ENCODE measurements at regions not wholly inside any gene's neighbourhood (a gene's known extent, or its start where the extent isn't known, plus 50 kb on each side); places are given as distances from the start of the nearest gene placed in this dataset.

DNA sequence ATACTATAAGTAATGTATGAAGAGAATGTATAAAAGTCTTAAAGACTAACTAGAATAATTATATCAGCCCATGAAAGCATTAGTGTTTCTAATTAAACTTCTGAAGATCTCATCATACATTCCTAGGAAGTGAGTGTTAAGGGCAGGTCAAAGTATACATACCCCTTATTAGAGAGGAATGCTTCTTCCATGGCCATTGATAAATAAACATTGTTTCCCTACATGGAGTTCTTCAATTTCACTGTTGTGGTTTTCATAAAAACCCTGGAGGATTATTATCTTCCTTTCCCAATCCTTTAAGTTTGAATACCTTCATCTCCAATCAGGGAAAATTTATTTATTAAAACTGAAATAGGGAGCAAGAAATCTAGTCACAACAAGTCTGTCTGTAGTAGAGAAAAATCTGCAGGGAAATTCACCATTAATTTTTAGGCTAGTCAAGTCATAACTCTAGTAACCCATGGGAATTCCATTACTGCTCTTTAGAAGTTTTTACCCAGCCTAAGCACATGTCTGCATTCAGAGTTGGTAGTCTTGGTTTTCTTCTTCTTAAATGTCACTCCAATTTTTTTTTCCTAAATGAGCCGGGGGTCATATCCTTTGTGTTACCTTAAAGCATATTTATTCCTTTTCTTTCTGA, 147.0 kb downstream of the TNFSF18 start:
- Histone ChIP-seq H3K36me3 (ENCODE audit: control insufficient read depth, insufficient read depth, low read length) (no peaks in the 10 kb centered on the region), H3K4me1 (ENCODE audit: control insufficient read depth, insufficient read depth, low read length, poor library complexity, severe bottlenecking) (peaks cover 45% of the 10 kb centered on the region), H3K9me3 (ENCODE audit: control insufficient read depth, low read length) (peaks cover 9% of the 10 kb centered on the region), H3K27ac (ENCODE audit: low read depth, low read length, severe bottlenecking) (peak overlapping the region; percentile 74), H3K4me3 (ENCODE audit: extremely low read depth, insufficient read depth, low read length, poor library complexity, severe bottlenecking) (no peak overlapping the region)
- no CpG with 5 or more reads among the region's 1 CpG for WGBS, 2 experiments (ENCODE audit: insufficient coverage in 2 of 2)

GRCh38 chr1:172905452-172905851, 145.3 kb downstream of the TNFSF18 start:
- Histone ChIP-seq H3K27ac (ENCODE audit: low read depth, low read length, severe bottlenecking) (no peak overlapping the region), H3K4me3 (ENCODE audit: extremely low read depth, insufficient read depth, low read length, poor library complexity, severe bottlenecking) (no peak overlapping the region), H3K36me3 (ENCODE audit: control insufficient read depth, insufficient read depth, low read length) (no peaks in the 10 kb centered on the region), H3K9me3 (ENCODE audit: control insufficient read depth, low read length) (peaks cover 9% of the 10 kb centered on the region), H3K4me1 (ENCODE audit: control insufficient read depth, insufficient read depth, low read length, poor library complexity, severe bottlenecking) (peaks cover 49% of the 10 kb centered on the region)
- no CpG with 5 or more reads among the region's 2 CpGs for WGBS, 2 experiments (ENCODE audit: insufficient coverage in 2 of 2)

- H3K4me3 ChIP-seq (ENCODE audit: extremely low read depth, insufficient read depth, low read length, poor library complexity, severe bottlenecking), result no peak overlapping the region
- no peaks in the 10 kb centered on the region for H3K36me3 ChIP-seq (ENCODE audit: control insufficient read depth, insufficient read depth, low read length)
- peaks cover 9% of the 10 kb centered on the region for H3K9me3 ChIP-seq (ENCODE audit: control insufficient read depth, low read length)
- 81 to 86% methylated on average over 1 to 3 of the region's 4 CpGs for WGBS, 2 experiments (ENCODE audit: insufficient coverage in 2 of 2)
- peaks cover 53% of the 10 kb centered on the region for H3K4me1 ChIP-seq (ENCODE audit: control insufficient read depth, insufficient read depth, low read length, poor library complexity, severe bottlenecking)
- H3K27ac ChIP-seq (ENCODE audit: low read depth, low read length, severe bottlenecking), result peak overlapping the region; percentile 55
Observed at GRCh38 chr1:172906778-172907592, 143.8 kb downstream of the TNFSF18 start.

- H3K9me3 ChIP-seq (ENCODE audit: control insufficient read depth, low read length), result peaks cover 15% of the 10 kb centered on the region
- peaks cover 51% of the 10 kb centered on the region for H3K4me1 ChIP-seq (ENCODE audit: control insufficient read depth, insufficient read depth, low read length, poor library complexity, severe bottlenecking)
- H3K27ac ChIP-seq (ENCODE audit: low read depth, low read length, severe bottlenecking), result no peak overlapping the region
- no peaks in the 10 kb centered on the region for H3K36me3 ChIP-seq (ENCODE audit: control insufficient read depth, insufficient read depth, low read length)
- WGBS, 2 experiments (ENCODE audit: insufficient coverage in 2 of 2), result no CpG with 5 or more reads among the region's 2 CpGs
- H3K4me3 ChIP-seq (ENCODE audit: extremely low read depth, insufficient read depth, low read length, poor library complexity, severe bottlenecking), result no peak overlapping the region
Observed at GRCh38 chr1:172907834-172908326, 142.9 kb downstream of the TNFSF18 start.

DNA sequence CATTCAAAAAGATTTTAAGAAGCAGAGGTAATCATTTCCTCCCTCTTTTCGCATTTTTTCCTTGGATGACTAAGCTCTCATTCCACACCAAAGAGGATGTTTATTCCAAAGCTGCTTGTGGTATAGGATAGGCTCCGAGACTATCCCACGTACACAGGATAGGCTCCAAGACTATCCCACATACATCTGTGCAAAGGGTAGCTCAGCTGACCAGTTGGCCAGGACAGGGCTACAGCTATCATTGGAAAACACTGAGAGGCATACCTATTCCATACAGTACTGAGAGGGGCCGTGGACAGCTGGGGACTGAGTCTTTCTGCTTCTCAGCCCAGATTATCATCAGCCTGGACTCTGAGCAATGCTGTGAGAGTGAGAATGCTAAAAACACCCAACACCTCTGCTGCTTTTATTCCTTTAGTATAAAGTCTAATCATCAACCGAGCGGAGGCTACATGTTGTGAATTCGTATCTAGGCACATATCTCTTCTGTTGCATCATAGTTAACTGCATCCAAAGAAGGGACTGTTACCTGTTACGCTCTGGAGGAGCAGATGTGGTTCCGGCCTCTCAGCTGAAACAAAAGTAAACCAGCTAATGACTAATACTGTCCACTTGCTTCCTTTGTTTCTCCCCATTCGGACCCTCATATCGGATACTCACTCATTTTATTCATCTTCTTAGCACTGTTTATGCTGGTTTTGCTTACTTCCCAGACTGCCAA, 141.0 kb downstream of the TNFSF18 start:
- H3K4me1 ChIP-seq (ENCODE audit: control insufficient read depth, insufficient read depth, low read length, poor library complexity, severe bottlenecking), result peaks cover 33% of the 10 kb centered on the region
- no peaks in the 10 kb centered on the region for H3K36me3 ChIP-seq (ENCODE audit: control insufficient read depth, insufficient read depth, low read length)
- H3K27ac ChIP-seq (ENCODE audit: low read depth, low read length, severe bottlenecking), result peak overlapping the region; percentile 64
- 95 to 96% methylated on average over 7 to 8 of the region's 11 CpGs for WGBS, 2 experiments (ENCODE audit: insufficient coverage in 2 of 2)
- H3K4me3 ChIP-seq (ENCODE audit: extremely low read depth, insufficient read depth, low read length, poor library complexity, severe bottlenecking), result no peak overlapping the region
- peaks cover 25% of the 10 kb centered on the region for H3K9me3 ChIP-seq (ENCODE audit: control insufficient read depth, low read length)

DNA sequence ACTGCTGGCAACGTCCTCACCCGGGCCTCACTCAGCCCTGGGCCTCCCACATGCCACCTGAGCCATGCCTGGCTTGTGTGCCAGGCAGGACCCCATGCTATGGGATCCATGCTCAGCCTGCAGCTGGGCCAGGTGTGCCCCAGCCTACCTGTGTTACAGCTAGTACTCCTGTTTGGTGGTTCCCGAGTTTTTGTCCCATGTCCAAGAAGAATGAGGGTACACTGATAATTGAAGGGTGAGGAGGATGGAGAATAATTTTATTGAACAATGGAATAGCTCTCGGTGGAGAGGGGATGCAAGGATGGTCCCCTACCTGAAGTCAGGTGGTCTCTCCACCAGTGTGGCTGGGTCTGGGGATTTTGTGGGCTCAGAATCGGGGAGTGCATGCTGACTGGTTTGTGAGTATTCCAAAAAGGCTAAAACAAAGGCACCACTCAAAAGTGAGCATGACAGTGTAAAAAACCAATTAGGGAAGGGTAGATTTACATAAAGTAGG, 137.9 kb downstream of the TNFSF18 start:
- H3K4me3 ChIP-seq (ENCODE audit: extremely low read depth, insufficient read depth, low read length, poor library complexity, severe bottlenecking), result no peak overlapping the region

GRCh38 chr1:172914501-172915144, 136.1 kb downstream of the TNFSF18 start:
- H3K27ac ChIP-seq (ENCODE audit: low read depth, low read length, severe bottlenecking), result no peak overlapping the region
- H3K4me1 ChIP-seq (ENCODE audit: control insufficient read depth, insufficient read depth, low read length, poor library complexity, severe bottlenecking), result peaks cover 33% of the 10 kb centered on the region
- peaks cover 19% of the 10 kb centered on the region for H3K9me3 ChIP-seq (ENCODE audit: control insufficient read depth, low read length)
- WGBS, 2 experiments (ENCODE audit: insufficient coverage in 2 of 2), result 100% methylated on average over 1 of the region's 3 CpGs; no CpG with 5 or more reads in 1 of the 2 experiments
- H3K4me3 ChIP-seq (ENCODE audit: extremely low read depth, insufficient read depth, low read length, poor library complexity, severe bottlenecking), result no peak overlapping the region
- no peaks in the 10 kb centered on the region for H3K36me3 ChIP-seq (ENCODE audit: control insufficient read depth, insufficient read depth, low read length)

More for the DNA sequence above, 137.9 kb downstream of the TNFSF18 start:
- Histone ChIP-seq H3K27ac (ENCODE audit: low read depth, low read length, severe bottlenecking) (no peak overlapping the region), H3K4me1 (ENCODE audit: control insufficient read depth, insufficient read depth, low read length, poor library complexity, severe bottlenecking) (peaks cover 27% of the 10 kb centered on the region), H3K36me3 (ENCODE audit: control insufficient read depth, insufficient read depth, low read length) (no peaks in the 10 kb centered on the region), H3K9me3 (ENCODE audit: control insufficient read depth, low read length) (peaks cover 20% of the 10 kb centered on the region)
- WGBS, 2 experiments (ENCODE audit: insufficient coverage in 2 of 2), result 91 to 98% methylated on average over 4 of the region's 5 CpGs

GRCh38 chr1:172915271-172915670, 135.5 kb downstream of the TNFSF18 start:
- peaks cover 26% of the 10 kb centered on the region for H3K4me1 ChIP-seq (ENCODE audit: control insufficient read depth, insufficient read depth, low read length, poor library complexity, severe bottlenecking)
- H3K9me3 ChIP-seq (ENCODE audit: control insufficient read depth, low read length), result peaks cover 19% of the 10 kb centered on the region
- H3K4me3 ChIP-seq (ENCODE audit: extremely low read depth, insufficient read depth, low read length, poor library complexity, severe bottlenecking), result no peak overlapping the region
- H3K36me3 ChIP-seq (ENCODE audit: control insufficient read depth, insufficient read depth, low read length), result no peaks in the 10 kb centered on the region
- no peak overlapping the region for H3K27ac ChIP-seq (ENCODE audit: low read depth, low read length, severe bottlenecking)

DNA sequence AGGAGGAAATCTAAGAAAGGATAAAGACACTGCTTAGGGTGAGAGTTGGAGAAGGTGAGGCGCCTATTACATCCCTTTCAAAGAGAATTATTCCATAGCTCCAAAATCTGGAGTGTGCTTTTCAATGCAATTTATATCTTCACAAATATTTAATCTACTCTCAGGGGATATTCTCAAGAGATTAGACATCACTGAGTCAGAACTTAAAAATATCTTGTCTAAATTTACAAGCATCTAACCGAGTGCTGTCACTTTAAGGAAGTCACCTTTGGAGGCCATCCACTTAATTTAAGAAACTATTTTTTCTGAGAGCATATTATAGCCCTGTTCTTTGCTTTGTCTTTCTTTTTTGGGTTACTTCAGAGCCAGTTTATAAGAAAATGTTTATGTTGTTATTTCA, 134.6 kb downstream of the TNFSF18 start:
- H3K36me3 ChIP-seq (ENCODE audit: control insufficient read depth, insufficient read depth, low read length), result no peaks in the 10 kb centered on the region
- H3K4me1 ChIP-seq (ENCODE audit: control insufficient read depth, insufficient read depth, low read length, poor library complexity, severe bottlenecking), result peaks cover 22% of the 10 kb centered on the region
- H3K27ac ChIP-seq (ENCODE audit: low read depth, low read length, severe bottlenecking), result no peak overlapping the region
- no peak overlapping the region for H3K4me3 ChIP-seq (ENCODE audit: extremely low read depth, insufficient read depth, low read length, poor library complexity, severe bottlenecking)
- 100% methylated on average over 1 of the region's 2 CpGs; no CpG with 5 or more reads in 1 of the 2 experiments for WGBS, 2 experiments (ENCODE audit: insufficient coverage in 2 of 2)
- H3K9me3 ChIP-seq (ENCODE audit: control insufficient read depth, low read length), result peaks cover 19% of the 10 kb centered on the region

GRCh38 chr1:172917972-172918371, 132.8 kb downstream of the TNFSF18 start:
- peaks cover 12% of the 10 kb centered on the region for H3K9me3 ChIP-seq (ENCODE audit: control insufficient read depth, low read length)
- H3K4me3 ChIP-seq (ENCODE audit: extremely low read depth, insufficient read depth, low read length, poor library complexity, severe bottlenecking), result no peak overlapping the region
- peaks cover 22% of the 10 kb centered on the region for H3K4me1 ChIP-seq (ENCODE audit: control insufficient read depth, insufficient read depth, low read length, poor library complexity, severe bottlenecking)
- 17 to 61% methylated on average over 1 to 2 of the region's 2 CpGs for WGBS, 2 experiments (ENCODE audit: insufficient coverage in 2 of 2)
- no peaks in the 10 kb centered on the region for H3K36me3 ChIP-seq (ENCODE audit: control insufficient read depth, insufficient read depth, low read length)
- peak overlapping the region; percentile 76 for H3K27ac ChIP-seq (ENCODE audit: low read depth, low read length, severe bottlenecking)

Measured in mesodermal cell (in vitro differentiated cells).